BJ (cell line): ENCODE measurements at regions not wholly inside any gene's neighbourhood (a gene's known extent, or its start where the extent isn't known, plus 50 kb on each side); places are given as distances from the start of the nearest gene placed in this dataset.

ENCODE experiments used
- CTCF ChIA-PET: fragments of 350-600 bp; formaldehyde crosslinking; extraction: SDS; loops from one replicate; lab custom pipeline; 2021; ENCODE audit warnings: antibody characterized with exemption, inconsistent platforms; lab: Yijun Ruan, JAX
- POLR2A ChIA-PET: fragments of 300-600 bp; sonication (Branson Sonifier 250); formaldehyde crosslinking; extraction: SDS; loops from one replicate; lab custom pipeline; 2021; ENCODE audit warnings: antibody characterized with exemption; lab: Charles Lee
- DNase-seq: peaks from one replicate; pipeline ENCODE4 v3.0.0-alpha.2; 2011; ENCODE audit warnings: low read depth
- H3K27me3 ChIP-seq: 2 replicates; pipeline ENCODE4 v1.6.0; 2011; ENCODE audit warnings: low read length; ENCODE audit not compliant: control insufficient read depth, insufficient read depth
- H3K36me3 ChIP-seq: 2 replicates; pipeline ENCODE4 v1.5.1; 2011; ENCODE audit warnings: low read length; ENCODE audit not compliant: control insufficient read depth, insufficient read depth
- H3K4me3 ChIP-seq: 2 replicates; pipeline ENCODE4 v1.5.1; 2011; ENCODE audit warnings: low read depth, mild to moderate bottlenecking, control low read depth, low read length
- TF ChIP-seq, protein P1 (sequence below): IDR thresholded peaks from 2 replicates; pipeline ENCODE4 v1.5.1; 2011; ENCODE audit warnings: low read depth, mild to moderate bottlenecking, control low read depth, inconsistent platforms, low read length, moderate library complexity; ENCODE audit not compliant: insufficient read depth

DNA sequence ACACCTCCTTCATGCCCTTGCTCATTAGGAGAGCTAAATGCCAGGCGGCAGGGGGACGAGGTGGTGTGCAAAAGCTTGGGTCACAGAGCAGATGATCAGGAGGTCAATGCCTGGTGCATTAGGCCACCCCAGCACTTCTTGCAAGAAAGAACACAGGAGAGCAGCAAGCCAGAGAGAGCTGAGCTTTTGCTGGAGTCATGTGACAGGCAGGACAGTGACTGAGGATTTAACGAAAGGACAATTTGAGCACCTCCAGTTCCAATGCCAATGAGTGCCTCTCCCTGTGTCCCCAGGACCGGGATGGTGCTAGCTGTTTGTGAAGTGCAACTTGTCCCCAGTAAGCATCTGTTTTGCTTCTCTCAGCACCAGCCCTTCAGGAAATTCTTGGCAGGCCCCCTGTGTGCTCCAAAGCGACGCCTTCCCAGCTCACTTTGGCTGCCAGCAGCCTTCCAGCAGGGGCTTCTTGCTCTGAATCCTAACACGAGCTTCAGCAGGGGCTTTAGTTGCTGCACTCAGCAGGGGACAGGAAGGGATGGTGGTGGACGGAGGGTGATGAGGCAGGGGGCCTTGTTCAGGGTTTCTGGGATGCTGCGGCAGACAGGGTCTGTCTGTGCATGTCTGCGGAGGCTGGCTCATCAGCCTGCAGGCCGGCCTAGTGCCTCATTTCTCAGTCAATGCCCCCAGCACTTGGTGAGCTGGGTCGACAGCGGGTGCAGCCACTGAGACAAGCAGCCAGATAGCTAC lies 368.1 kb downstream of the RPS24 start:
- H3K36me3 ChIP-seq = no peaks in the 10 kb centered on the region
- TF ChIP-seq, protein P1, sequence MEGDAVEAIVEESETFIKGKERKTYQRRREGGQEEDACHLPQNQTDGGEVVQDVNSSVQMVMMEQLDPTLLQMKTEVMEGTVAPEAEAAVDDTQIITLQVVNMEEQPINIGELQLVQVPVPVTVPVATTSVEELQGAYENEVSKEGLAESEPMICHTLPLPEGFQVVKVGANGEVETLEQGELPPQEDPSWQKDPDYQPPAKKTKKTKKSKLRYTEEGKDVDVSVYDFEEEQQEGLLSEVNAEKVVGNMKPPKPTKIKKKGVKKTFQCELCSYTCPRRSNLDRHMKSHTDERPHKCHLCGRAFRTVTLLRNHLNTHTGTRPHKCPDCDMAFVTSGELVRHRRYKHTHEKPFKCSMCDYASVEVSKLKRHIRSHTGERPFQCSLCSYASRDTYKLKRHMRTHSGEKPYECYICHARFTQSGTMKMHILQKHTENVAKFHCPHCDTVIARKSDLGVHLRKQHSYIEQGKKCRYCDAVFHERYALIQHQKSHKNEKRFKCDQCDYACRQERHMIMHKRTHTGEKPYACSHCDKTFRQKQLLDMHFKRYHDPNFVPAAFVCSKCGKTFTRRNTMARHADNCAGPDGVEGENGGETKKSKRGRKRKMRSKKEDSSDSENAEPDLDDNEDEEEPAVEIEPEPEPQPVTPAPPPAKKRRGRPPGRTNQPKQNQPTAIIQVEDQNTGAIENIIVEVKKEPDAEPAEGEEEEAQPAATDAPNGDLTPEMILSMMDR = no peak
- no peak for DNase-seq
- no peak overlapping the region for H3K4me3 ChIP-seq
- CTCF ChIA-PET = interaction anchor here (0.6 kb wide), 1 partner anchor 141 kb away, joined by 3 read pairs; no protein-coding TSS in a partner anchor
- POLR2A ChIA-PET = no interaction called here
- peaks cover 8% of the 10 kb centered on the region for H3K27me3 ChIP-seq

DNA sequence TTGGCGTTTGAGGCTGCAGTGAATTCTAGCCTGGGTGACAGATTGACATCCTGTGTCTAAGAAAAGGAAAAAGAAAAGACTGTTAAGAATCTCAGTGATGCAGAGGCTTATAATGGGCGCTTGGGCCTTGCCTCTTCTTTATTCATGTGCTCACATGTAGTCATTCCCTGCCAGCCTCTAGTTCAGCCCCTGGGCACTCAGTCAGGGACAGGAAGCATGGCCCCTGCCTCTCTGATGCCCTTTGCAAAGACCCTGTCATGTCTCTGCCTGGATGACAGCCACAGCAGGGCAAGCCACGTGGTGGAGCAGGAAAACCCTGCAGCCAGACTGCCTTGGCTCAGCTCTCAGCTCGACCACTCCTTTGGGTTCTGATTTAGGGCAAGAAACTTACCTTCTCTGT lies 368.9 kb downstream of the RPS24 start:
- CTCF ChIA-PET = no interaction called here
- no peaks in the 10 kb centered on the region for H3K36me3 ChIP-seq
- no peak overlapping the region for H3K4me3 ChIP-seq
- DNase-seq = no peak
- POLR2A ChIA-PET = no interaction called here
- peaks cover 11% of the 10 kb centered on the region for H3K27me3 ChIP-seq
- TF ChIP-seq, protein P1 = no peak

DNA sequence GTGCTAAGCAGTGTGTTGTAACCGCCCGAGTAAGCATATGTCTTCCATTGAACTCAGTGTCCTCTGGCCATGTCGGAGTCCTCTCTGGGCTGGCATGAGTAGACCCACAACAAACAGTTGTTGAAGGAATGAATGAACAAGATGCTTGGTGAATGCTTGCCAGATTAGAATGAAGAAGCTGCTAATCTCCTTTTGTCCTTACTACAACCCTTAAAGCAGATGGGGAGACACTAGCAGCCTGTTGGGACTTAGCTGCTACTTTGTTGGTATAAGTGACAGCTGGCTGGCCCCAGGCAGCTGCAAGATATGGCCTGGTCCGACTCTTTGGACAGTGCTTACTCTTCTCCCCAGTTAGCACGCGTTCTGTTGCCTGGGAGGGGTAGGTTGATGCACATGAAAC lies 370.1 kb downstream of the RPS24 start:
- DNase-seq = no peak

DNA sequence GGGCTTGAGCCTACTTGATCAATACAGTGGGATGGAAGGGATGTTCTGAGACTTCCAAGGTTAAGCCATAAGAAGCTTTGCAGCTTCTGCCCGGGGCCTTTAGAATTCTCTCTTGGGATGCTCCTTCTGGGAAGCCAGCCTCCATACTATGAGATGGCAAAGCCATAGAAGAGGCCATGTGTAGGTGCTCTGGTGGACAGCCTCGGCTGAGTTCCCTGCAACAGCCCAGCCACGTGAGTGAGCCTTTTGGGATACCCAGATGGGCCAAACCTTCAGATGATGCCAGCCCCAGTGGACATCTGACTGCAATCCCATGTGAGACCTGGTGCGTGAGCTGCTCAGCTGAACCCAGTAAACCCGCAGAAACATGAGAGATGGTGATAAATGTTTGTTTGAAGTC lies 370.6 kb downstream of the RPS24 start:
- TF ChIP-seq, protein P1 = no peak
- ChIA-PET POLR2A (no interaction called here), CTCF (interaction anchor here (1.2 kb wide), 1 partner anchor 15 kb away, joined by 3 read pairs; no protein-coding TSS in a partner anchor)
- no peak overlapping the region for H3K4me3 ChIP-seq
- peaks cover 8% of the 10 kb centered on the region for H3K27me3 ChIP-seq
- H3K36me3 ChIP-seq = no peaks in the 10 kb centered on the region
- no peak for DNase-seq

More for the DNA sequence above, 370.1 kb downstream of the RPS24 start:
- TF ChIP-seq, protein P1 = no peak
- H3K4me3 ChIP-seq = no peak overlapping the region
- ChIA-PET POLR2A (no interaction called here), CTCF (interaction anchor here (1.2 kb wide), 1 partner anchor 15 kb away, joined by 3 read pairs; no protein-coding TSS in a partner anchor)
- H3K27me3 ChIP-seq = peaks cover 8% of the 10 kb centered on the region
- no peaks in the 10 kb centered on the region for H3K36me3 ChIP-seq

DNA sequence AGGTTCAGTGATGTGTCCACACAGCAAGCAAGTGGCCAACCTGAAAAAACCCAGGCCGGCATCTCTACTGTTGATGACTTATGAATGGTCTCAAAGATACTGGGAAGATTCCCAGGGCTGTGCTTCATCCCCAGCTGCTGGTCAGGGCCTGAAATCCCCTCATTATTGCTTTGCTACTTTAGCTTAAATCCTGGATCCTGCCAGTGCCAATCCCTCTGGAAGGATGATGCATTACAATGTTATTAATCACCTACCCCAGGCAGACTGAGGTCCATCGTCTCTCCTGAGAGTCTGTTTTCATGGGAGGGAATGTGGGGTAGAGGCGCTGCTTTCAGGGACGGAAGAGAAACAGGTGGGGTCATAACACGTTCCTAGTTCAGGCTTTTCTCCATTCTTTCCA lies 371.6 kb downstream of the RPS24 start:
- ChIA-PET POLR2A (no interaction called here), CTCF (no interaction called here)
- no peak for DNase-seq
- H3K36me3 ChIP-seq = no peaks in the 10 kb centered on the region
- peaks cover 8% of the 10 kb centered on the region for H3K27me3 ChIP-seq
- H3K4me3 ChIP-seq = no peak overlapping the region
- TF ChIP-seq, protein P1 = no peak
